MCF 10A (cell line): ENCODE measurements at regions not wholly inside any gene's neighbourhood (a gene's known extent, or its start where the extent isn't known, plus 50 kb on each side); places are given as distances from the start of the nearest gene placed in this dataset.

Source experiments
- BruUV-seq: library from RNA; stranded (reverse); fragments of 400-500 nt; replicated peaks from 2 replicates; lab custom pipeline; 2021; lab: Mats Ljungman, UMichigan
- CTCF ChIA-PET: fragments of 300-600 bp; sonication (Branson Sonifier 250); formaldehyde crosslinking; extraction: SDS; loops from one replicate; lab custom pipeline; 2021; ENCODE audit warnings: antibody characterized with exemption, inconsistent platforms; lab: Yijun Ruan, JAX
- POLR2A ChIA-PET: fragments of 300-600, 350-650 bp; sonication (Branson Sonifier 250); formaldehyde crosslinking; extraction: SDS; loops from one replicate; lab custom pipeline; 2020; ENCODE audit warnings: antibody characterized with exemption, inconsistent platforms; lab: Yijun Ruan, JAX
- DNase-seq: peaks from one replicate; pipeline ENCODE4 v3.0.0-alpha.2; 2018; ENCODE audit not compliant: unreplicated experiment
- H3K27ac Mint-ChIP-seq: one replicate; pipeline ENCODE4 v1.8.0; 2022; ENCODE audit warnings: mild to moderate bottlenecking, low read depth, mixed read lengths; ENCODE audit not compliant: unreplicated experiment
- H3K27me3 Mint-ChIP-seq: one replicate; pipeline ENCODE4 v1.8.0; 2022; ENCODE audit warnings: mixed read lengths; ENCODE audit not compliant: insufficient read depth, unreplicated experiment
- H3K36me3 Mint-ChIP-seq: one replicate; pipeline ENCODE4 v1.8.0; 2022; ENCODE audit warnings: mild to moderate bottlenecking, moderate library complexity, mixed read lengths; ENCODE audit not compliant: insufficient read depth, unreplicated experiment
- H3K4me1 Mint-ChIP-seq: one replicate; pipeline ENCODE4 v1.8.0; 2022; ENCODE audit warnings: mixed read lengths; ENCODE audit not compliant: insufficient read depth, unreplicated experiment
- H3K4me3 Mint-ChIP-seq: one replicate; pipeline ENCODE4 v1.8.0; 2022; ENCODE audit warnings: mild to moderate bottlenecking, moderate library complexity, mixed read lengths; ENCODE audit not compliant: unreplicated experiment
- H3K9me3 Mint-ChIP-seq: one replicate; pipeline ENCODE4 v1.8.0; 2022; ENCODE audit warnings: mixed read lengths; ENCODE audit not compliant: unreplicated experiment
- CTCF ChIP-seq: fragments of 200-600 bp; IDR thresholded peaks from one replicate; pipeline ENCODE4 v1.8.0; 2022; ENCODE audit warnings: antibody characterized with exemption, mild to moderate bottlenecking; ENCODE audit not compliant: unreplicated experiment
- intact Hi-C: fragments of 100-400 bp; cut with micrococcal nuclease; formaldehyde crosslinking; loops from 2 replicates; pipeline ENCODE4 v1.14.1; 2022

DNA sequence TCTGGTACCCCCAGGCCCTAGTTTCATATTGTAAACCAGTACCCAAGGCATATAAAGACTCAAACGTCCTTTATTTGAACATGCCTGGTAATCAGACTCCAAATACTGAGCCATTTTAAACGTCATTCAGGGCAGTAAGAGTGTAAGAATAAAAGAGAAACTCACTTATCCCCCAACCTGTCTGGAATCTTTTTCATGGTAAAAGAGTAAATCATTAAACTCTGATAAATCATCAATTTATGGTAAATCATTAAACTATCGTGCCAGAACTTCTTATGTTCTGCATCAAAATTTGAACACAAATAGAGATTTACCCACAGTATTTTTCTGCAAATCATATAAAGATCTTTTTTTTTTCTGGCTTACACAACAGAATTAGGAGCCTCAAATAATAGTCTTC is 734.3 kb upstream of the POT1 start:
- POLR2A ChIA-PET = no interaction called here
- BruUV-seq = no TSS peak
- no peak overlapping the region for H3K4me3 Mint-ChIP-seq
- H3K27ac Mint-ChIP-seq = no peak overlapping the region
- no peaks in the 10 kb centered on the region for H3K36me3 Mint-ChIP-seq
- no peak for TF ChIP-seq CTCF
- DNase-seq = no peak
- no peaks in the 10 kb centered on the region for H3K27me3 Mint-ChIP-seq
- peaks cover 12% of the 10 kb centered on the region for H3K4me1 Mint-ChIP-seq
- CTCF ChIA-PET = interaction anchor here (0.7 kb wide), 2 partner anchors 18 to 700 kb away, joined by 3 to 5 read pairs; no protein-coding TSS in a partner anchor
- intact Hi-C loops = no loop called here
- peaks cover 9% of the 10 kb centered on the region for H3K9me3 Mint-ChIP-seq

DNA sequence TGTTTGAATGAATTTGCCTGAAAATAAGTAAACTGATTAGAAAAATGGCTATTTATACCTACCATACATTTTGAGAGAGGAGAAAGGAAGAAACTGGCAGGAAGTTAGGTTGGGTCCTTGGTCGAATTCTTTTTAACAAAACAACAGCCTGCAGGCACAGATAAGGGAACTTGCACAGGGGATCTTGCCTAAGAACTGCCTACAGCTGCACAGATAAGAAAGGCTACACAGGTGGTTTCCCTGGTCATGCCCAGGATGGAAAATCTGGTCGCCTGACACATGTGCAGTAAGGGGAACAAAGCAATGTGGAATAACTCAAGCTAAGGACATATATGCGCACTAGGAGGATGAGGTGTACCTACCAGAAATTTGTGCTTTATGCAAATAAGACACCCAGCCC is 732.1 kb upstream of the POT1 start:
- intact Hi-C loops = no loop called here
- no peak for DNase-seq
- Mint-ChIP-seq H3K27me3 (no peaks in the 10 kb centered on the region), H3K4me1 (peaks cover 12% of the 10 kb centered on the region), H3K4me3 (no peak overlapping the region), H3K27ac (peak overlapping the region; percentile 1), H3K36me3 (no peaks in the 10 kb centered on the region), H3K9me3 (peaks cover 9% of the 10 kb centered on the region)
- no TSS peak for BruUV-seq
- ChIA-PET POLR2A (no interaction called here), CTCF (no interaction called here)
- no peak for TF ChIP-seq CTCF

DNA sequence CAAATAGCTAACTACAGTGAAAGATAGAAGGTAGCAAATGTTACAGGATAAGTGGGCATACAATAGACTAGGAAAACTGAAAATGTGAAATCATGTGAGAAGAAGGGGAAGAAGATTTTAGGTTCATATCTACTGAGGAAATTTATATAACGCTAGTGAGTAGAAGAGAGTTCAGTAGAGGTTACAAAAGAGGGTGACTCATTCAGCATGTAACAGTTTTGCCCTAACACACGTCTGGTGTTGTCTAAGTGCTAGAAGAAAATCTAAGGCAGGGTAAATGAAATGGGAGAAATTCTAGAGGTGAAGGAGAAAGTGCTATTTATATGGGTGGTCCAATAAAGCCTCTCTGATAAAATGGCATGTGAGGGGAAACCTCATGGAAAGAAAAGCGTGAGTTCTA is 731.4 kb upstream of the POT1 start:
- CTCF ChIA-PET = no interaction called here
- no TSS peak for BruUV-seq
- no peak overlapping the region for H3K4me3 Mint-ChIP-seq

DNA sequence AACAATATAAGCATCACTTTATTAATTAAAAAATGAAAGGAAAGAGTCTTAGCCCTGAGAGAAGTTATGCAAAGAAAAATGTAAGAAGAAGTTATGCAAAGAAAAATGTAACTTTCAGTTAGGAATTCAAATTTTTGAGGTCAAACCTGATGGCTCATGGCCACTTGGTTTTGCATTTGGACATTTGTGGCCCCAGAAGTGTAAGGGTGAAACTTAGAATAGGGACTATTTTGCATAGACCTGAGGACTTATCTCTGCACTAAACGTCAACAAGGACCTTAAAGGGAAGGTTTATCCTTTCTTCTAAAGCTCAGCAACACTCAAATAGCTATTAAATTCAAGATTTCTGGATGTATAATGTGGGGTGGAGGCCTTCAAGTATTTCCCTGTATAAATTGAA is 724.5 kb upstream of the POT1 start:
- intact Hi-C loops = no loop called here
- H3K4me1 Mint-ChIP-seq = no peaks in the 10 kb centered on the region
- no peak for TF ChIP-seq CTCF
- H3K27ac Mint-ChIP-seq = no peak overlapping the region
- POLR2A ChIA-PET = no interaction called here
- H3K36me3 Mint-ChIP-seq = no peaks in the 10 kb centered on the region
- BruUV-seq = no TSS peak
- no peaks in the 10 kb centered on the region for H3K9me3 Mint-ChIP-seq
- no peak overlapping the region for H3K4me3 Mint-ChIP-seq
- H3K27me3 Mint-ChIP-seq = no peaks in the 10 kb centered on the region
- CTCF ChIA-PET = interaction anchor here (0.6 kb wide), 1 partner anchor 289 kb away, joined by 3 read pairs; no protein-coding TSS in a partner anchor
- no peak for DNase-seq

More for the DNA sequence above, 731.4 kb upstream of the POT1 start:
- POLR2A ChIA-PET = no interaction called here
- peak; percentile 45 for DNase-seq
- TF ChIP-seq CTCF = no peak
- Mint-ChIP-seq H3K27me3 (no peaks in the 10 kb centered on the region), H3K36me3 (no peaks in the 10 kb centered on the region), H3K4me1 (peaks cover 12% of the 10 kb centered on the region), H3K27ac (peak overlapping the region; percentile 1), H3K9me3 (peaks cover 9% of the 10 kb centered on the region)
- intact Hi-C loops = no loop called here
